H1 (cell line): ENCODE measurements at regions not wholly inside any gene's neighbourhood (a gene's known extent, or its start where the extent isn't known, plus 50 kb on each side); places are given as distances from the start of the nearest gene placed in this dataset.

Experiments used
- CTCF ChIA-PET: fragments of 300-600 bp; sonication (Branson Sonifier 250); formaldehyde crosslinking; loops from one replicate; lab custom pipeline; 2021; ENCODE audit not compliant: partially characterized antibody; lab: Charles Lee
- POLR2A ChIA-PET: fragments of 300-600 bp; sonication (Branson Sonifier 250); formaldehyde crosslinking; loops from one replicate; lab custom pipeline; 2021; ENCODE audit warnings: inconsistent platforms; ENCODE audit not compliant: partially characterized antibody; lab: Charles Lee
- DNase-seq, 2 experiments: peaks; one replicate each; pipeline versions ENCODE4 v3.0.0 to v3.0.0-alpha.2; 2010 to 2022; ENCODE audit warnings: low spot score in 2 of 2, low read depth in 1 of 2, mixed read lengths in 1 of 2
- FAIRE-seq: peaks from 2 replicates; lab custom pipeline; 2011; peaks lifted over from hg19 to GRCh38; lab: Jason Lieb, UNC
- H2AFZ ChIP-seq: 2 replicates; pipeline ENCODE4 v1.8.1; 2012; ENCODE audit warnings: low read length, inconsistent platforms
- H2AK5ac ChIP-seq: 2 replicates; pipeline ENCODE4 v1.6.1; 2013; ENCODE audit warnings: low read depth, low read length
- H2BK120ac ChIP-seq: replicated peaks from 2 replicates; pipeline ENCODE3; 2013; ENCODE audit warnings: low read depth, low read length, inconsistent platforms
- H2BK12ac ChIP-seq: 2 replicates; pipeline ENCODE4 v1.6.1; 2013; ENCODE audit warnings: low read depth, low read length
- H2BK15ac ChIP-seq: 2 replicates; pipeline ENCODE4 v1.6.1; 2013; ENCODE audit warnings: low read length
- H2BK20ac ChIP-seq: 2 replicates; pipeline ENCODE4 v1.6.1; 2013; ENCODE audit warnings: low read length
- H2BK5ac ChIP-seq: 2 replicates; pipeline ENCODE4 v1.6.1; 2013; ENCODE audit warnings: low read depth, low read length
- H3K14ac ChIP-seq: 2 replicates; pipeline ENCODE4 v1.6.1; 2013; ENCODE audit warnings: inconsistent platforms; ENCODE audit not compliant: insufficient read length
- H3K18ac ChIP-seq: 2 replicates; pipeline ENCODE4 v1.6.1; 2013; ENCODE audit warnings: low read length; ENCODE audit errors: extremely low read depth
- H3K23ac ChIP-seq: 2 replicates; pipeline ENCODE4 v1.6.1; 2013; ENCODE audit warnings: inconsistent platforms; ENCODE audit not compliant: insufficient read length
- H3K23me2 ChIP-seq: 2 replicates; pipeline ENCODE4 v1.6.1; 2013; ENCODE audit warnings: low read depth, low read length
- H3K27ac ChIP-seq: 2 replicates; pipeline ENCODE4 v1.6.1; 2011; ENCODE audit warnings: low read depth, low read length, inconsistent platforms
- H3K27me3 ChIP-seq, 4 experiments: replicated peaks in 1 of 4; 1 replicate in 1 of 4; 2 replicates in 3 of 4; pipeline versions ENCODE4 v1.6.1 to v1.8.1; 2011 to 2013; ENCODE audit warnings: low read length in 3 of 4, mild to moderate bottlenecking in 3 of 4, inconsistent platforms in 2 of 4, mixed read lengths in 2 of 4, moderate library complexity in 1 of 4; ENCODE audit not compliant: control insufficient read depth in 3 of 4, insufficient read depth in 3 of 4; ENCODE audit errors: extremely low read depth in 1 of 4
- H3K36me3 ChIP-seq, 4 experiments: 2 replicates each; pipeline versions ENCODE4 v1.6.1 to v1.8.1; 2011 to 2013; ENCODE audit warnings: mild to moderate bottlenecking in 4 of 4, low read length in 3 of 4, moderate library complexity in 2 of 4, control low read depth in 1 of 4, inconsistent platforms in 1 of 4; ENCODE audit not compliant: insufficient read depth in 4 of 4, control insufficient read depth in 2 of 4
- H3K4ac ChIP-seq: replicated peaks from 2 replicates; pipeline ENCODE3; 2013; ENCODE audit warnings: low read length, low read depth, mixed read lengths, inconsistent platforms; ENCODE audit not compliant: insufficient read length
- H3K4me1 ChIP-seq, 4 experiments: replicated peaks in 1 of 4; 1 replicate in 1 of 4; 2 replicates in 3 of 4; pipeline versions ENCODE4 v1.6.1 to v1.8.1; 2011 to 2013; ENCODE audit warnings: low read length in 3 of 4, inconsistent platforms in 2 of 4, mixed read lengths in 1 of 4; ENCODE audit not compliant: insufficient read depth in 4 of 4, control insufficient read depth in 3 of 4
- H3K4me2 ChIP-seq, 2 experiments: 2 replicates each; pipeline versions ENCODE4 v1.6.1 to v1.8.1; 2011 to 2013; ENCODE audit warnings: low read depth in 2 of 2, low read length in 2 of 2, control low read depth in 1 of 2, inconsistent platforms in 1 of 2, mild to moderate bottlenecking in 1 of 2; ENCODE audit not compliant: insufficient read depth in 1 of 2
- H3K4me3 ChIP-seq, 4 experiments: fragments of 200-600, 300-600 bp in 1 of 4; sonication (generic), shearing (Covaris generic), sonication (Bioruptor Twin) in 1 of 4; 2 replicates each; pipeline versions ENCODE4 v1.5.1 to v1.8.1; 2011 to 2016; ENCODE audit warnings: low read length in 4 of 4, low read depth in 3 of 4, control low read depth in 2 of 4, inconsistent platforms in 2 of 4, mild to moderate bottlenecking in 2 of 4, mixed read lengths in 1 of 4, moderate library complexity in 1 of 4; ENCODE audit not compliant: insufficient read depth in 2 of 4; ENCODE audit errors: extremely low read depth in 1 of 4
- H3K56ac ChIP-seq: replicated peaks from 2 replicates; pipeline ENCODE3; 2013; ENCODE audit warnings: low read depth, mild to moderate bottlenecking, mixed read lengths, low read length, inconsistent platforms; ENCODE audit not compliant: insufficient read length
- H3K79me1 ChIP-seq: 2 replicates; pipeline ENCODE4 v1.6.1; 2013; ENCODE audit warnings: low read depth, low read length, control low read depth
- H3K79me2 ChIP-seq, 2 experiments: 2 replicates each; pipeline versions ENCODE4 v1.6.1 to v1.8.1; 2012 to 2013; ENCODE audit warnings: low read length in 2 of 2, mild to moderate bottlenecking in 2 of 2, inconsistent platforms in 1 of 2; ENCODE audit not compliant: insufficient read depth in 2 of 2, control insufficient read depth in 1 of 2
- H3K9ac ChIP-seq, 4 experiments: replicated peaks in 1 of 4; 1 replicate in 1 of 4; 2 replicates in 3 of 4; pipeline versions ENCODE4 v1.6.1 to v1.8.1; 2011 to 2013; ENCODE audit warnings: low read depth in 3 of 4, low read length in 3 of 4, control low read depth in 2 of 4, mild to moderate bottlenecking in 2 of 4, moderate library complexity in 2 of 4, inconsistent platforms in 1 of 4; ENCODE audit errors: extremely low read depth in 1 of 4
- H3K9me3 ChIP-seq, 2 experiments: 2 replicates each; pipeline versions ENCODE4 v1.6.1 to v1.8.1; 2012 to 2013; ENCODE audit warnings: mild to moderate bottlenecking in 2 of 2, moderate library complexity in 2 of 2, control low read depth in 1 of 2, inconsistent platforms in 1 of 2, low read depth in 1 of 2, low read length in 1 of 2, mixed read lengths in 1 of 2; ENCODE audit not compliant: insufficient read depth in 2 of 2
- H4K20me1 ChIP-seq, 2 experiments: replicated peaks in 1 of 2; 2 replicates each; pipeline versions ENCODE3 to v1.8.1; 2011 to 2013; ENCODE audit warnings: inconsistent platforms in 2 of 2, low read length in 2 of 2, mild to moderate bottlenecking in 1 of 2; ENCODE audit not compliant: insufficient read depth in 2 of 2, control insufficient read depth in 1 of 2
- H4K5ac ChIP-seq: 2 replicates; pipeline ENCODE4 v1.6.1; 2013; ENCODE audit warnings: low read length, low read depth, mixed read lengths, inconsistent platforms; ENCODE audit not compliant: insufficient read length
- H4K8ac ChIP-seq: 2 replicates; pipeline ENCODE4 v1.8.0; 2013; ENCODE audit warnings: mild to moderate bottlenecking, moderate library complexity, low read length, inconsistent platforms; ENCODE audit not compliant: insufficient read depth; ENCODE audit errors: extremely low read depth
- H4K91ac ChIP-seq: replicated peaks from 2 replicates; pipeline ENCODE3; 2013; ENCODE audit warnings: low read length, mixed read lengths, inconsistent platforms; ENCODE audit not compliant: insufficient read length
- BRCA1 ChIP-seq: IDR thresholded peaks from 2 replicates; pipeline ENCODE4 v1.6.1; 2012; ENCODE audit warnings: low read depth, low read length, improper control_type of control experiment
- EP300 ChIP-seq, 2 experiments: IDR thresholded peaks; 1 replicate in 1 of 2; 2 replicates in 1 of 2; pipeline ENCODE4 v1.6.1; 2011 to 2012; ENCODE audit warnings: low read depth in 2 of 2, low read length in 2 of 2, mild to moderate bottlenecking in 2 of 2, borderline replicate concordance in 1 of 2, inconsistent platforms in 1 of 2, moderate library complexity in 1 of 2
- GABPA ChIP-seq: IDR thresholded peaks from 2 replicates; pipeline ENCODE4 v1.6.1; 2011; ENCODE audit warnings: mild to moderate bottlenecking, low read length, moderate library complexity, borderline replicate concordance; ENCODE audit not compliant: insufficient read depth
- JUN ChIP-seq: IDR thresholded peaks from 2 replicates; pipeline ENCODE4 v1.6.1; 2011; ENCODE audit warnings: low read depth, mild to moderate bottlenecking, improper control_type of control experiment, low read length
- KDM4A ChIP-seq: IDR thresholded peaks from one replicate; pipeline ENCODE4 v1.7.1; 2012; ENCODE audit warnings: low read depth, mild to moderate bottlenecking, moderate library complexity, low read length, inconsistent platforms; ENCODE audit not compliant: severe bottlenecking
- KDM5A ChIP-seq: fragments of 200-600 bp; IDR thresholded peaks from 2 replicates; pipeline ENCODE4 v1.7.1; 2012; ENCODE audit warnings: mild to moderate bottlenecking, low read length, inconsistent platforms, mixed read lengths
- RFX5 ChIP-seq: IDR thresholded peaks from 2 replicates; pipeline ENCODE4 v1.6.1; 2011; ENCODE audit warnings: low read depth, low read length, improper control_type of control experiment, borderline replicate concordance
- SP1 ChIP-seq: IDR thresholded peaks from 2 replicates; pipeline ENCODE4 v1.6.1; 2011; ENCODE audit warnings: low read depth, low read length
- SUZ12 ChIP-seq: fragments of 200-600 bp; sonication (generic); IDR thresholded peaks from 2 replicates; pipeline ENCODE4 v1.6.1; 2012; ENCODE audit warnings: mild to moderate bottlenecking, inconsistent platforms, low read length, moderate library complexity, mixed read lengths
- TAF7 ChIP-seq: optimal IDR thresholded peaks from 2 replicates; pipeline ENCODE3; 2011; ENCODE audit warnings: low read depth, mild to moderate bottlenecking, inconsistent platforms, low read length, moderate library complexity, borderline replicate concordance
- WGBS, 2 experiments: shearing (Covaris generic) in 1 of 2; methylation state at CpG; one replicate each; pipeline versions ENCODE4 v1.1.6 to v1.1.7; 2013 to 2015; ENCODE audit warnings: low lambda C conversion rate in 2 of 2, mixed read lengths in 2 of 2, inconsistent platforms in 1 of 2, low coverage in 1 of 2, missing lambda C conversion rate in 1 of 2; ENCODE audit not compliant: insufficient replicate concordance in 2 of 2, insufficient coverage in 1 of 2, insufficient read length in 1 of 2; ENCODE audit errors: extremely low coverage in 1 of 2, missing lambda C conversion rate in 1 of 2; 5-methylcytosine and 5-hydroxymethylcytosine counted together
- TF ChIP-seq, protein P1 (sequence below): IDR thresholded peaks from 2 replicates; pipeline ENCODE4 v1.6.1; 2012; ENCODE audit warnings: inconsistent platforms
- TF ChIP-seq, protein P2 (sequence below): IDR thresholded peaks from 2 replicates; pipeline ENCODE4 v1.6.1; 2011; ENCODE audit warnings: low read depth, mild to moderate bottlenecking, low read length; ENCODE audit not compliant: insufficient read depth

DNA sequence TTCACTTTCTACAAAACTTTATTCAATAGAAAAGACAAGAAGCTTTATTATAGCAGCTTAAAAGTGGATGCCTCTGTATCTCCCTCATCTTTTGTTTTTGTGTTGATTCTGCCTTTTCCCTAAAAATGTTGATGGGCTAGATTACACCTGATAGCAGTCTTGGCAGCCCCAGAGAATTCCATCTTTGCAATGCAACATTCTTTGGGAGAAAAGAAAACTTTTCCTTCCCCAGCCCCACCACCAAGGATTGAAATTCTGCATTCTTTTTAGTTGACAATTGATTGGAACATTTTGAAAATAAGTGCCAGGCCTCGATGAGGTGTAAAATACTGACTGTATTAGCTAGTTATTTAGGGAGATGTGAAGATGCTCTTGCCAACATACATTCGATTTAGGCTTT, 306.8 kb upstream of the G2E3 start:
- FAIRE-seq (no peak), DNase-seq (no peak)
- Histone ChIP-seq H3K9ac (no peak overlapping the region), H3K23me2 (no peaks in the 10 kb centered on the region; the same call in 1 of the 2 replicates), H3K36me3 (no peaks in the 10 kb centered on the region), H2BK5ac (no peak overlapping the region), H2BK20ac (no peak overlapping the region), H2AFZ (no peak overlapping the region), H3K56ac (no peak overlapping the region), H3K4ac (no peak overlapping the region), H2BK120ac (no peak overlapping the region), H3K79me1 (no peaks in the 10 kb centered on the region), H4K20me1 (no peaks in the 10 kb centered on the region), H3K18ac (no peak overlapping the region), H3K79me2 (no peaks in the 10 kb centered on the region), H4K8ac (no peak overlapping the region), H4K91ac (no peak overlapping the region), H2BK15ac (no peak overlapping the region), H3K27me3 (no peaks in the 10 kb centered on the region), H3K9me3 (no peaks in the 10 kb centered on the region), H3K4me2 (no peak overlapping the region), H4K5ac (no peak overlapping the region), H3K4me1 (peaks cover 0 to 6% (median 0%) of the 10 kb centered on the region in 4 experiments; a peak in 2 of 7 replicates), H3K4me3 (no peak overlapping the region), H3K27ac (no peak overlapping the region), H2BK12ac (no peak overlapping the region), H2AK5ac (no peak overlapping the region), H3K14ac (no peak overlapping the region), H3K23ac (no peak overlapping the region)
- WGBS, 2 experiments, result 82% methylated on average over 2 of the region's 2 CpGs; no CpG with 5 or more reads in 1 of the 2 experiments
- ChIA-PET CTCF (interaction anchor here (1.1 to 3.1 kb wide), 3 partner anchors 18 to 38 kb away, joined by 3 to 12 read pairs (median 3); no protein-coding TSS in a partner anchor), POLR2A (no interaction called here)
- no peak for TF ChIP-seq BRCA1
- no peak for TF ChIP-seq JUN
- TF ChIP-seq, protein P1, sequence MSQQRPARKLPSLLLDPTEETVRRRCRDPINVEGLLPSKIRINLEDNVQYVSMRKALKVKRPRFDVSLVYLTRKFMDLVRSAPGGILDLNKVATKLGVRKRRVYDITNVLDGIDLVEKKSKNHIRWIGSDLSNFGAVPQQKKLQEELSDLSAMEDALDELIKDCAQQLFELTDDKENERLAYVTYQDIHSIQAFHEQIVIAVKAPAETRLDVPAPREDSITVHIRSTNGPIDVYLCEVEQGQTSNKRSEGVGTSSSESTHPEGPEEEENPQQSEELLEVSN, result no peak
- no peak for TF ChIP-seq RFX5
- TF ChIP-seq KDM4A, result no peak
- TF ChIP-seq EP300 (IDR thresholded peaks at IDR 0.05; ENCODE audit: borderline replicate concordance in 1 of 2, low read depth in 2 of 2, low read length in 2 of 2), result no peak
- TF ChIP-seq GABPA, result no peak
- no peak for TF ChIP-seq KDM5A
- no peak for TF ChIP-seq SP1
- TF ChIP-seq, protein P2, sequence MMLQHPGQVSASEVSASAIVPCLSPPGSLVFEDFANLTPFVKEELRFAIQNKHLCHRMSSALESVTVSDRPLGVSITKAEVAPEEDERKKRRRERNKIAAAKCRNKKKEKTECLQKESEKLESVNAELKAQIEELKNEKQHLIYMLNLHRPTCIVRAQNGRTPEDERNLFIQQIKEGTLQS, result no peak
- no peak for TF ChIP-seq SUZ12
- no peak for TF ChIP-seq TAF7
